Peyer's patch (tissue), 4 donors: ENCODE measurements at regions not wholly inside any gene's neighbourhood (a gene's known extent, or its start where the extent isn't known, plus 50 kb on each side); places are given as distances from the start of the nearest gene placed in this dataset.

Experiments used
- CTCF ChIP-seq, 6 experiments: fragments of 450-650 bp in 4 of 6; fragments of 200-600 bp in 2 of 6; sonication (generic) in 1 of 6; IDR thresholded peaks; one replicate each; pipeline ENCODE4 v1.5.1; 2017 to 2019; ENCODE audit warnings: antibody characterized with exemption in 6 of 6, mild to moderate bottlenecking in 3 of 6, moderate library complexity in 1 of 6
- POLR2A ChIP-seq, 2 donors: fragments of 450-650 bp; IDR thresholded peaks; one replicate each; pipeline ENCODE4 v1.5.1; 2017; ENCODE audit warnings: antibody characterized with exemption in 2 of 2, mild to moderate bottlenecking in 2 of 2, moderate library complexity in 2 of 2

- TF ChIP-seq CTCF (IDR thresholded peaks at IDR 0.05), result no peak
- TF ChIP-seq POLR2A (IDR thresholded peaks at IDR 0.05), result no peak
Measured at GRCh38 chr14:83419420-83419819, 1885.8 kb upstream of the SEL1L start.
